ENCODE measurements at regions not wholly inside any gene's neighbourhood (a gene's known extent, or its start where the extent isn't known, plus 50 kb on each side); places are given as distances from the start of the nearest gene placed in this dataset.
"Not testable (repeated sequence)": the region's sequence is repeated elsewhere in the genome, so short reads cannot be mapped to it uniquely, and the experiment has no call there.

- H3K27me3 ChIP-seq (ENCODE audit: control insufficient read depth in 3 of 3, insufficient read depth in 3 of 3, low read length in 3 of 3), result no peaks in the 10 kb centered on the region
- FAIRE-seq, result no peak
- no peaks in the 10 kb centered on the region for H3K4me1 ChIP-seq (ENCODE audit: control insufficient read depth in 3 of 3, insufficient read depth in 2 of 3, low read depth in 1 of 3, low read length in 2 of 3)
- no peaks in the 10 kb centered on the region for H3K9me3 ChIP-seq (ENCODE audit: control insufficient read depth in 2 of 2, insufficient read depth in 1 of 2, low read depth in 1 of 2, low read length in 1 of 2)
- H3K36me3 ChIP-seq (ENCODE audit: control insufficient read depth in 3 of 3, insufficient read depth in 2 of 3, low read depth in 1 of 3, low read length in 3 of 3), result no peaks in the 10 kb centered on the region
- no peak overlapping the region for H3K4me3 ChIP-seq (ENCODE audit: low read depth in 1 of 3, low read length in 3 of 3)
- DNase-seq, result no peak
- WGBS, 3 donors, result 88 to 95% (median 91%) methylated on average over 9 of the region's 9 CpGs
- H3K27ac ChIP-seq (ENCODE audit: low read depth in 1 of 3, low read length in 2 of 3), result no peak overlapping the region
Observed at GRCh38 chr10:10755490-10755889, 262.2 kb upstream of the CELF2 start.

- no peak for DNase-seq
- H3K4me3 ChIP-seq (ENCODE audit: low read depth in 1 of 3, low read length in 3 of 3), result no peak overlapping the region
- no peaks in the 10 kb centered on the region for H3K27me3 ChIP-seq (ENCODE audit: control insufficient read depth in 3 of 3, insufficient read depth in 3 of 3, low read length in 3 of 3)
- WGBS, 3 donors, result 46 to 69% (median 53%) methylated on average over 4 of the region's 4 CpGs
- no peaks in the 10 kb centered on the region for H3K9me3 ChIP-seq (ENCODE audit: control insufficient read depth in 2 of 2, insufficient read depth in 1 of 2, low read depth in 1 of 2, low read length in 1 of 2)
- no peak for FAIRE-seq
- no peaks in the 10 kb centered on the region for H3K36me3 ChIP-seq (ENCODE audit: control insufficient read depth in 3 of 3, insufficient read depth in 2 of 3, low read depth in 1 of 3, low read length in 3 of 3)
- no peaks in the 10 kb centered on the region for H3K4me1 ChIP-seq (ENCODE audit: control insufficient read depth in 3 of 3, insufficient read depth in 2 of 3, low read depth in 1 of 3, low read length in 2 of 3)
- no peak overlapping the region for H3K27ac ChIP-seq (ENCODE audit: low read depth in 1 of 3, low read length in 2 of 3)
Observed at GRCh38 chr10:10758306-10758705, 259.4 kb upstream of the CELF2 start.

- not testable (repeated sequence) for H3K27me3 ChIP-seq (ENCODE audit: control insufficient read depth in 3 of 3, insufficient read depth in 3 of 3, low read length in 3 of 3); H3K36me3 ChIP-seq (ENCODE audit: control insufficient read depth in 3 of 3, insufficient read depth in 2 of 3, low read depth in 1 of 3, low read length in 3 of 3); H3K9me3 ChIP-seq (ENCODE audit: control insufficient read depth in 2 of 2, insufficient read depth in 1 of 2, low read depth in 1 of 2, low read length in 1 of 2); DNase-seq; H3K4me1 ChIP-seq (ENCODE audit: control insufficient read depth in 3 of 3, insufficient read depth in 2 of 3, low read depth in 1 of 3, low read length in 2 of 3); H3K27ac ChIP-seq (ENCODE audit: low read depth in 1 of 3, low read length in 2 of 3); FAIRE-seq; H3K4me3 ChIP-seq (ENCODE audit: low read depth in 1 of 3, low read length in 3 of 3)
- 86 to 88% (median 86%) methylated on average over 7 of the region's 7 CpGs for whole genome bisulfite sequencing, 3 donors
Observed at GRCh38 chr10:10759806-10760205, 257.9 kb upstream of the CELF2 start.

- WGBS, 3 donors, result 71 to 86% (median 81%) methylated on average over 7 of the region's 7 CpGs
- H3K27me3 ChIP-seq (ENCODE audit: control insufficient read depth in 3 of 3, insufficient read depth in 3 of 3, low read length in 3 of 3), result no peaks in the 10 kb centered on the region
- no peaks in the 10 kb centered on the region for H3K4me1 ChIP-seq (ENCODE audit: control insufficient read depth in 3 of 3, insufficient read depth in 2 of 3, low read depth in 1 of 3, low read length in 2 of 3)
- FAIRE-seq, result no peak
- no peak for DNase-seq
- no peak overlapping the region for H3K27ac ChIP-seq (ENCODE audit: low read depth in 1 of 3, low read length in 2 of 3)
- no peaks in the 10 kb centered on the region for H3K9me3 ChIP-seq (ENCODE audit: control insufficient read depth in 2 of 2, insufficient read depth in 1 of 2, low read depth in 1 of 2, low read length in 1 of 2)
- H3K4me3 ChIP-seq (ENCODE audit: low read depth in 1 of 3, low read length in 3 of 3), result no peak overlapping the region
- H3K36me3 ChIP-seq (ENCODE audit: control insufficient read depth in 3 of 3, insufficient read depth in 2 of 3, low read depth in 1 of 3, low read length in 3 of 3), result no peaks in the 10 kb centered on the region
Observed at GRCh38 chr10:10765017-10765416, 252.7 kb upstream of the CELF2 start.

- Histone ChIP-seq H3K4me3 (ENCODE audit: low read depth in 1 of 3, low read length in 3 of 3) (no peak overlapping the region), H3K27ac (ENCODE audit: low read depth in 1 of 3, low read length in 2 of 3) (no peak overlapping the region), H3K27me3 (ENCODE audit: control insufficient read depth in 3 of 3, insufficient read depth in 3 of 3, low read length in 3 of 3) (no peaks in the 10 kb centered on the region), H3K4me1 (ENCODE audit: control insufficient read depth in 3 of 3, insufficient read depth in 2 of 3, low read depth in 1 of 3, low read length in 2 of 3) (no peaks in the 10 kb centered on the region), H3K36me3 (ENCODE audit: control insufficient read depth in 3 of 3, insufficient read depth in 2 of 3, low read depth in 1 of 3, low read length in 3 of 3) (no peaks in the 10 kb centered on the region), H3K9me3 (ENCODE audit: control insufficient read depth in 2 of 2, insufficient read depth in 1 of 2, low read depth in 1 of 2, low read length in 1 of 2) (no peaks in the 10 kb centered on the region)
- no peak for DNase-seq
- FAIRE-seq, result no peak
- 74 to 87% (median 87%) methylated on average over 3 of the region's 3 CpGs for WGBS, 3 donors
Observed at GRCh38 chr10:10772411-10772810, 245.3 kb upstream of the CELF2 start.

GRCh38 chr10:10772874-10773508 lies 244.7 kb upstream of the CELF2 start:
- Histone ChIP-seq H3K4me3 (ENCODE audit: low read depth in 1 of 3, low read length in 3 of 3) (no peak overlapping the region), H3K36me3 (ENCODE audit: control insufficient read depth in 3 of 3, insufficient read depth in 2 of 3, low read depth in 1 of 3, low read length in 3 of 3) (no peaks in the 10 kb centered on the region), H3K4me1 (ENCODE audit: control insufficient read depth in 3 of 3, insufficient read depth in 2 of 3, low read depth in 1 of 3, low read length in 2 of 3) (no peaks in the 10 kb centered on the region), H3K27me3 (ENCODE audit: control insufficient read depth in 3 of 3, insufficient read depth in 3 of 3, low read length in 3 of 3) (no peaks in the 10 kb centered on the region), H3K9me3 (ENCODE audit: control insufficient read depth in 2 of 2, insufficient read depth in 1 of 2, low read depth in 1 of 2, low read length in 1 of 2) (no peaks in the 10 kb centered on the region), H3K27ac (ENCODE audit: low read depth in 1 of 3, low read length in 2 of 3) (no peak overlapping the region)
- WGBS, 3 donors, result 71 to 81% (median 76%) methylated on average over 6 of the region's 6 CpGs
- DNase-seq, result no peak
- no peak for FAIRE-seq

- no peak for FAIRE-seq
- WGBS, 3 donors, result 94 to 98% (median 95%) methylated on average over 9 of the region's 9 CpGs
- no peaks in the 10 kb centered on the region for H3K36me3 ChIP-seq (ENCODE audit: control insufficient read depth in 3 of 3, insufficient read depth in 2 of 3, low read depth in 1 of 3, low read length in 3 of 3)
- H3K4me3 ChIP-seq (ENCODE audit: low read depth in 1 of 3, low read length in 3 of 3), result no peak overlapping the region
- no peak overlapping the region for H3K27ac ChIP-seq (ENCODE audit: low read depth in 1 of 3, low read length in 2 of 3)
- no peaks in the 10 kb centered on the region for H3K27me3 ChIP-seq (ENCODE audit: control insufficient read depth in 3 of 3, insufficient read depth in 3 of 3, low read length in 3 of 3)
- no peaks in the 10 kb centered on the region for H3K9me3 ChIP-seq (ENCODE audit: control insufficient read depth in 2 of 2, insufficient read depth in 1 of 2, low read depth in 1 of 2, low read length in 1 of 2)
- no peak for DNase-seq
- no peaks in the 10 kb centered on the region for H3K4me1 ChIP-seq (ENCODE audit: control insufficient read depth in 3 of 3, insufficient read depth in 2 of 3, low read depth in 1 of 3, low read length in 2 of 3)
Observed at GRCh38 chr10:10774416-10774815, 243.3 kb upstream of the CELF2 start.

- no peak for DNase-seq
- Histone ChIP-seq H3K36me3 (ENCODE audit: control insufficient read depth in 3 of 3, insufficient read depth in 2 of 3, low read depth in 1 of 3, low read length in 3 of 3) (no peaks in the 10 kb centered on the region), H3K27ac (ENCODE audit: low read depth in 1 of 3, low read length in 2 of 3) (no peak overlapping the region), H3K4me1 (ENCODE audit: control insufficient read depth in 3 of 3, insufficient read depth in 2 of 3, low read depth in 1 of 3, low read length in 2 of 3) (no peaks in the 10 kb centered on the region), H3K27me3 (ENCODE audit: control insufficient read depth in 3 of 3, insufficient read depth in 3 of 3, low read length in 3 of 3) (no peaks in the 10 kb centered on the region), H3K4me3 (ENCODE audit: low read depth in 1 of 3, low read length in 3 of 3) (no peak overlapping the region), H3K9me3 (ENCODE audit: control insufficient read depth in 2 of 2, insufficient read depth in 1 of 2, low read depth in 1 of 2, low read length in 1 of 2) (no peaks in the 10 kb centered on the region)
- no peak for FAIRE-seq
- WGBS, 3 donors, result 89 to 92% (median 91%) methylated on average over 9 of the region's 9 CpGs
Observed at GRCh38 chr10:10776363-10776762, 241.3 kb upstream of the CELF2 start.

- H3K9me3 ChIP-seq (ENCODE audit: control insufficient read depth in 2 of 2, insufficient read depth in 1 of 2, low read depth in 1 of 2, low read length in 1 of 2), result no peaks in the 10 kb centered on the region
- no peaks in the 10 kb centered on the region for H3K4me1 ChIP-seq (ENCODE audit: control insufficient read depth in 3 of 3, insufficient read depth in 2 of 3, low read depth in 1 of 3, low read length in 2 of 3)
- no peak overlapping the region for H3K4me3 ChIP-seq (ENCODE audit: low read depth in 1 of 3, low read length in 3 of 3)
- no peaks in the 10 kb centered on the region for H3K27me3 ChIP-seq (ENCODE audit: control insufficient read depth in 3 of 3, insufficient read depth in 3 of 3, low read length in 3 of 3)
- no peaks in the 10 kb centered on the region for H3K36me3 ChIP-seq (ENCODE audit: control insufficient read depth in 3 of 3, insufficient read depth in 2 of 3, low read depth in 1 of 3, low read length in 3 of 3)
- no peak overlapping the region for H3K27ac ChIP-seq (ENCODE audit: low read depth in 1 of 3, low read length in 2 of 3)
- DNase-seq (no peak), FAIRE-seq (no peak)
- WGBS, 3 donors, result 92 to 94% (median 93%) methylated on average over 5 of the region's 5 CpGs
Observed at GRCh38 chr10:10777279-10777678, 240.4 kb upstream of the CELF2 start.

Measured in small intestine (tissue), 7 donors.